ENCODE measurements at regions not wholly inside any gene's neighbourhood (a gene's known extent, or its start where the extent isn't known, plus 50 kb on each side); places are given as distances from the start of the nearest gene placed in this dataset.

DNA sequence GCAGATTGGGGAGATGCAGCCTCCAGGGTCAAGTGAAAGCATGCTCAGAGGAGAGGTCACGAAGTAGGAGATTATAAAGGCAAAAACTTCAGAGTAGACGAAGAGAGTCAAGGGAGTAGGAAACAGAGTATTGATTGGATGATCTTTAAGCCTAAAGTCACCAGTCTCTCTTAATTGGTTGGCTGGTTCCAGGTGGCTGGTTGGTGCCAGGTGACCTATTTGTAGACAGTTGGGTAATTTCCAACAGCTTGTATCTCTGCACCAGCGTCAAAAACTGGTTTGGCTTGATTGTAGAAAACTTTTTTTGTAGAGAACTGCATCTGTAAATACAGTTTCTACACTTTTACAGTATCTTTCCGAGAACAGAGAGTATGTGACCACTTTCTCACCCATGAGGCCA, 75.7 kb upstream of the CCDC90B start:
- no peak overlapping the region for H2BK120ac ChIP-seq (replicated peaks; ENCODE audit: low read depth, low read length)
- H4K20me1 ChIP-seq (replicated peaks in 1 of 2; ENCODE audit: control insufficient read depth in 1 of 2, insufficient read depth in 2 of 2, low read length in 2 of 2): no peaks in the 10 kb centered on the region
- FAIRE-seq: no peak
- H3K4me2 ChIP-seq (ENCODE audit: insufficient read depth in 1 of 2, low read depth in 2 of 2, low read length in 2 of 2): no peak overlapping the region
- no peak overlapping the region for H4K91ac ChIP-seq (replicated peaks; ENCODE audit: insufficient read length, low read length)
- H2BK5ac ChIP-seq (ENCODE audit: low read depth, low read length): no peak overlapping the region
- H3K27me3 ChIP-seq (replicated peaks in 1 of 4; ENCODE audit: control insufficient read depth in 3 of 4, extremely low read depth in 1 of 4, insufficient read depth in 3 of 4, low read length in 3 of 4): no peaks in the 10 kb centered on the region
- H3K14ac ChIP-seq (ENCODE audit: insufficient read length): no peak overlapping the region
- H3K36me3 ChIP-seq (ENCODE audit: control insufficient read depth in 2 of 4, insufficient read depth in 4 of 4, low read length in 3 of 4): peaks cover 0 to 2% (median 0%) of the 10 kb centered on the region in 4 experiments; a peak in 1 of 8 replicates
- no peak overlapping the region for H3K4me3 ChIP-seq (ENCODE audit: extremely low read depth in 1 of 4, insufficient read depth in 2 of 4, low read depth in 3 of 4, low read length in 4 of 4)
- no peaks in the 10 kb centered on the region for H3K23me2 ChIP-seq (ENCODE audit: low read depth, low read length)
- ChIA-PET CTCF (ENCODE audit: partially characterized antibody) (no interaction called here), POLR2A (ENCODE audit: partially characterized antibody) (interaction anchor here (1.0 kb wide), 1 partner anchor 76 kb away, joined by 3 read pairs; the partner anchor contains the start of gene CCDC90B)
- no peaks in the 10 kb centered on the region for H3K79me1 ChIP-seq (ENCODE audit: low read depth, low read length)
- H3K23ac ChIP-seq (ENCODE audit: insufficient read length): no peak overlapping the region
- WGBS, 2 experiments (ENCODE audit: extremely low coverage in 1 of 2, insufficient coverage in 1 of 2, insufficient read length in 1 of 2, insufficient replicate concordance in 2 of 2, low coverage in 1 of 2, low lambda C conversion rate in 2 of 2, missing lambda C conversion rate in 1 of 2): 98% methylated on average over 4 of the region's 4 CpGs; no CpG with 5 or more reads in 1 of the 2 experiments
- H3K4me1 ChIP-seq (replicated peaks in 1 of 4; ENCODE audit: control insufficient read depth in 3 of 4, insufficient read depth in 4 of 4, low read length in 3 of 4): peaks cover 0 to 10% (median 5%) of the 10 kb centered on the region in 4 experiments; a peak in 3 of 7 replicates
- peaks cover 6 to 7% of the 10 kb centered on the region in 2 experiments; a peak in 2 of 4 replicates for H3K9me3 ChIP-seq (ENCODE audit: insufficient read depth in 2 of 2, low read depth in 1 of 2, low read length in 1 of 2)
- H3K9ac ChIP-seq (replicated peaks in 1 of 4; ENCODE audit: extremely low read depth in 1 of 4, low read depth in 3 of 4, low read length in 3 of 4): no peak overlapping the region
- no peak overlapping the region for H2AK5ac ChIP-seq (ENCODE audit: low read depth, low read length)
- no peak overlapping the region for H3K4ac ChIP-seq (replicated peaks; ENCODE audit: insufficient read length, low read depth, low read length)
- no peak overlapping the region for H2BK20ac ChIP-seq (ENCODE audit: low read length)
- no peak overlapping the region for H2BK15ac ChIP-seq (ENCODE audit: low read length)
- H3K56ac ChIP-seq (replicated peaks; ENCODE audit: insufficient read length, low read depth, low read length): no peak overlapping the region
- no peak overlapping the region for H2AFZ ChIP-seq (ENCODE audit: low read length)
- no peak overlapping the region for H2BK12ac ChIP-seq (ENCODE audit: low read depth, low read length)
- no peak overlapping the region for H4K8ac ChIP-seq (ENCODE audit: extremely low read depth, insufficient read depth, low read length)
- no peaks in the 10 kb centered on the region for H3K79me2 ChIP-seq (ENCODE audit: control insufficient read depth in 1 of 2, insufficient read depth in 2 of 2, low read length in 2 of 2)
- H4K5ac ChIP-seq (ENCODE audit: insufficient read length, low read depth, low read length): no peak overlapping the region
- no peak overlapping the region for H3K18ac ChIP-seq (ENCODE audit: extremely low read depth, low read length)
- no peak overlapping the region for H3K27ac ChIP-seq (ENCODE audit: low read depth, low read length)
- no peak for DNase-seq (ENCODE audit: low read depth in 1 of 2, low spot score in 2 of 2)
- TF ChIP-seq MAFK (IDR thresholded peaks at IDR 0.05; ENCODE audit: low read depth, low read length) (no peak), NANOG (IDR thresholded peaks at IDR 0.05; ENCODE audit: insufficient read depth, low read depth, low read length, poor library complexity, severe bottlenecking) (no peak), BRCA1 (IDR thresholded peaks at IDR 0.05; ENCODE audit: low read depth, low read length) (no peak), RXRA (IDR thresholded peaks at IDR 0.05; ENCODE audit: insufficient read depth, low read depth, low read length) (no peak), RNF2 (IDR thresholded peaks at IDR 0.05; ENCODE audit: borderline replicate concordance, low read depth, low read length, missing control alignments, poor library complexity, severe bottlenecking) (no peak), HDAC6 (IDR thresholded peaks at IDR 0.05; ENCODE audit: low read depth, low read length) (no peak), CREB1 (IDR thresholded peaks at IDR 0.05) (no peak), CBX8 (IDR thresholded peaks at IDR 0.05; ENCODE audit: borderline replicate concordance, low read depth, low read length) (no peak), ZNF274 (IDR thresholded peaks at IDR 0.05; ENCODE audit: borderline replicate concordance, extremely low read depth, low read length) (no peak), NRF1 (IDR thresholded peaks at IDR 0.05; ENCODE audit: low read depth, low read length) (no peak)
- TF ChIP-seq, protein P1, sequence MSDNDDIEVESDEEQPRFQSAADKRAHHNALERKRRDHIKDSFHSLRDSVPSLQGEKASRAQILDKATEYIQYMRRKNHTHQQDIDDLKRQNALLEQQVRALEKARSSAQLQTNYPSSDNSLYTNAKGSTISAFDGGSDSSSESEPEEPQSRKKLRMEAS (IDR thresholded peaks at IDR 0.05): no peak
- TF ChIP-seq, protein P2, sequence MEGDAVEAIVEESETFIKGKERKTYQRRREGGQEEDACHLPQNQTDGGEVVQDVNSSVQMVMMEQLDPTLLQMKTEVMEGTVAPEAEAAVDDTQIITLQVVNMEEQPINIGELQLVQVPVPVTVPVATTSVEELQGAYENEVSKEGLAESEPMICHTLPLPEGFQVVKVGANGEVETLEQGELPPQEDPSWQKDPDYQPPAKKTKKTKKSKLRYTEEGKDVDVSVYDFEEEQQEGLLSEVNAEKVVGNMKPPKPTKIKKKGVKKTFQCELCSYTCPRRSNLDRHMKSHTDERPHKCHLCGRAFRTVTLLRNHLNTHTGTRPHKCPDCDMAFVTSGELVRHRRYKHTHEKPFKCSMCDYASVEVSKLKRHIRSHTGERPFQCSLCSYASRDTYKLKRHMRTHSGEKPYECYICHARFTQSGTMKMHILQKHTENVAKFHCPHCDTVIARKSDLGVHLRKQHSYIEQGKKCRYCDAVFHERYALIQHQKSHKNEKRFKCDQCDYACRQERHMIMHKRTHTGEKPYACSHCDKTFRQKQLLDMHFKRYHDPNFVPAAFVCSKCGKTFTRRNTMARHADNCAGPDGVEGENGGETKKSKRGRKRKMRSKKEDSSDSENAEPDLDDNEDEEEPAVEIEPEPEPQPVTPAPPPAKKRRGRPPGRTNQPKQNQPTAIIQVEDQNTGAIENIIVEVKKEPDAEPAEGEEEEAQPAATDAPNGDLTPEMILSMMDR (IDR thresholded peaks at IDR 0.05; ENCODE audit: control extremely low read depth in 1 of 3, insufficient read depth in 1 of 3, low read depth in 1 of 3, low read length in 3 of 3): no peak

All from H1 (cell line).